ENCODE measurements at regions not wholly inside any gene's neighbourhood (a gene's known extent, or its start where the extent isn't known, plus 50 kb on each side); places are given as distances from the start of the nearest gene placed in this dataset.
A peak's percentile ranks its signal among the peaks of the same experiment; 100 is the strongest.

GRCh38 chr2:14445670-14446069 lies 186.8 kb upstream of the LRATD1 start:
- TF ChIP-seq CTCF (IDR thresholded peaks at IDR 0.05; ENCODE audit: low read depth, low read length, missing control alignments) = no peak
- Histone ChIP-seq H3K4me3 (ENCODE audit: low read depth, low read length) (no peak overlapping the region), H3K27me3 (replicated peaks) (no peaks in the 10 kb centered on the region), H3K27ac (no peak overlapping the region), H3K36me3 (replicated peaks) (no peaks in the 10 kb centered on the region)
- in situ Hi-C loops (cut with HindIII; ENCODE audit: low pct_ligation_motif_present, low sequenced_read_pairs) = no loop called here
- DNase-seq = no peak

- DNase-seq = no peak
- Histone ChIP-seq H3K36me3 (replicated peaks) (no peaks in the 10 kb centered on the region), H3K27ac (no peak overlapping the region), H3K27me3 (replicated peaks) (no peaks in the 10 kb centered on the region), H3K4me3 (ENCODE audit: low read depth, low read length) (no peak overlapping the region)
- no peak for TF ChIP-seq CTCF (IDR thresholded peaks at IDR 0.05; ENCODE audit: low read depth, low read length, missing control alignments)
- in situ Hi-C loops (cut with HindIII; ENCODE audit: low pct_ligation_motif_present, low sequenced_read_pairs) = no loop called here
Measured at GRCh38 chr2:14448340-14448739, 184.2 kb upstream of the LRATD1 start.

- TF ChIP-seq CTCF (IDR thresholded peaks at IDR 0.05; ENCODE audit: low read depth, low read length, missing control alignments) = peak; percentile 28
- Histone ChIP-seq H3K36me3 (replicated peaks) (no peaks in the 10 kb centered on the region), H3K27ac (no peak overlapping the region), H3K27me3 (replicated peaks) (no peaks in the 10 kb centered on the region), H3K4me3 (ENCODE audit: low read depth, low read length) (no peak overlapping the region)
- in situ Hi-C loops (cut with HindIII; ENCODE audit: low pct_ligation_motif_present, low sequenced_read_pairs) = no loop called here
- no peak for DNase-seq
Measured at GRCh38 chr2:14451312-14451711, 181.2 kb upstream of the LRATD1 start.

GRCh38 chr2:14454202-14454601 lies 178.3 kb upstream of the LRATD1 start:
- H3K4me3 ChIP-seq (ENCODE audit: low read depth, low read length) = no peak overlapping the region
- TF ChIP-seq CTCF (IDR thresholded peaks at IDR 0.05; ENCODE audit: low read depth, low read length, missing control alignments) = no peak
- in situ Hi-C loops (cut with HindIII; ENCODE audit: low pct_ligation_motif_present, low sequenced_read_pairs) = no loop called here

GRCh38 chr2:14459786-14460325 lies 172.7 kb upstream of the LRATD1 start:
- no peak for TF ChIP-seq CTCF (IDR thresholded peaks at IDR 0.05; ENCODE audit: low read depth, low read length, missing control alignments)
- Histone ChIP-seq H3K27me3 (replicated peaks) (no peaks in the 10 kb centered on the region), H3K27ac (no peak overlapping the region), H3K36me3 (replicated peaks) (no peaks in the 10 kb centered on the region), H3K4me3 (ENCODE audit: low read depth, low read length) (no peak overlapping the region)
- no peak for DNase-seq
- in situ Hi-C loops (cut with HindIII; ENCODE audit: low pct_ligation_motif_present, low sequenced_read_pairs) = no loop called here

More at GRCh38 chr2:14454202-14454601, 178.3 kb upstream of the LRATD1 start:
- H3K36me3 ChIP-seq (replicated peaks) = no peaks in the 10 kb centered on the region
- DNase-seq = no peak
- H3K27me3 ChIP-seq (replicated peaks) = no peaks in the 10 kb centered on the region
- no peak overlapping the region for H3K27ac ChIP-seq

GRCh38 chr2:14475994-14476393 lies 156.5 kb upstream of the LRATD1 start:
- in situ Hi-C loops (cut with HindIII; ENCODE audit: low pct_ligation_motif_present, low sequenced_read_pairs) = no loop called here
- DNase-seq = no peak
- TF ChIP-seq CTCF (IDR thresholded peaks at IDR 0.05; ENCODE audit: low read depth, low read length, missing control alignments) = no peak
- no peak overlapping the region for H3K27ac ChIP-seq
- H3K4me3 ChIP-seq (ENCODE audit: low read depth, low read length) = no peak overlapping the region
- no peaks in the 10 kb centered on the region for H3K27me3 ChIP-seq (replicated peaks)
- H3K36me3 ChIP-seq (replicated peaks) = no peaks in the 10 kb centered on the region

Measured in brain microvascular endothelial cell (primary cell).